ENCODE measurements at regions not wholly inside any gene's neighbourhood (a gene's known extent, or its start where the extent isn't known, plus 50 kb on each side); places are given as distances from the start of the nearest gene placed in this dataset.

DNA sequence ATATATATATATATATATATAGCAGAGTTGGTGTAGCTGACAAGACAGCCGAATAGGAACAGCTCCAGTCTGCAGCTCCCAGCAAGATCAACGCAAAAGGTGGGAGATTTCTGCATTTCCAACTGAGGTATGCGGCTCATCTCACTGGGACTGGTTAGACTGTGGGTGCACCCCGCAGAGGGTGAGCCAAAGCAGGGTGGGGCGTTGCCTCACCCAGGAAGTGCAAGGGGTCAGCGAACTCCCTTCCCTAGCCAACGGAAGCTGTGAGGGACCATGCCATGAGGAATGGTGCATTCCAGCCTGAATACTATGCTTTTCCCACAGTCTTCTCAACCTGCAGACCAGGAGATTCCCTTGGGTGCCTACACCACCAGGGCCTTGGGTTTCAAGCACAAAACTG is 81.7 kb upstream of the ST3GAL6 start:
- no peak for TF ChIP-seq RFX5 (IDR thresholded peaks at IDR 0.05)
- TF ChIP-seq, protein P1, sequence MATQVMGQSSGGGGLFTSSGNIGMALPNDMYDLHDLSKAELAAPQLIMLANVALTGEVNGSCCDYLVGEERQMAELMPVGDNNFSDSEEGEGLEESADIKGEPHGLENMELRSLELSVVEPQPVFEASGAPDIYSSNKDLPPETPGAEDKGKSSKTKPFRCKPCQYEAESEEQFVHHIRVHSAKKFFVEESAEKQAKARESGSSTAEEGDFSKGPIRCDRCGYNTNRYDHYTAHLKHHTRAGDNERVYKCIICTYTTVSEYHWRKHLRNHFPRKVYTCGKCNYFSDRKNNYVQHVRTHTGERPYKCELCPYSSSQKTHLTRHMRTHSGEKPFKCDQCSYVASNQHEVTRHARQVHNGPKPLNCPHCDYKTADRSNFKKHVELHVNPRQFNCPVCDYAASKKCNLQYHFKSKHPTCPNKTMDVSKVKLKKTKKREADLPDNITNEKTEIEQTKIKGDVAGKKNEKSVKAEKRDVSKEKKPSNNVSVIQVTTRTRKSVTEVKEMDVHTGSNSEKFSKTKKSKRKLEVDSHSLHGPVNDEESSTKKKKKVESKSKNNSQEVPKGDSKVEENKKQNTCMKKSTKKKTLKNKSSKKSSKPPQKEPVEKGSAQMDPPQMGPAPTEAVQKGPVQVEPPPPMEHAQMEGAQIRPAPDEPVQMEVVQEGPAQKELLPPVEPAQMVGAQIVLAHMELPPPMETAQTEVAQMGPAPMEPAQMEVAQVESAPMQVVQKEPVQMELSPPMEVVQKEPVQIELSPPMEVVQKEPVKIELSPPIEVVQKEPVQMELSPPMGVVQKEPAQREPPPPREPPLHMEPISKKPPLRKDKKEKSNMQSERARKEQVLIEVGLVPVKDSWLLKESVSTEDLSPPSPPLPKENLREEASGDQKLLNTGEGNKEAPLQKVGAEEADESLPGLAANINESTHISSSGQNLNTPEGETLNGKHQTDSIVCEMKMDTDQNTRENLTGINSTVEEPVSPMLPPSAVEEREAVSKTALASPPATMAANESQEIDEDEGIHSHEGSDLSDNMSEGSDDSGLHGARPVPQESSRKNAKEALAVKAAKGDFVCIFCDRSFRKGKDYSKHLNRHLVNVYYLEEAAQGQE (IDR thresholded peaks at IDR 0.05) = no peak
